Fibroblast of gingiva (primary cell): ENCODE measurements at regions not wholly inside any gene's neighbourhood (a gene's known extent, or its start where the extent isn't known, plus 50 kb on each side); places are given as distances from the start of the nearest gene placed in this dataset.

Experiments
- DNase-seq: peaks from one replicate; pipeline ENCODE4 v3.0.0-alpha.2; 2011; ENCODE audit warnings: low read depth

GRCh38 chrX:36436361-36436760 is 516.8 kb downstream of the CFAP47 start:
- no peak for DNase-seq

- DNase-seq, result no peak
Measured at GRCh38 chrX:36443007-36443406, 523.5 kb downstream of the CFAP47 start.

GRCh38 chrX:36445566-36445965 is 526.0 kb downstream of the CFAP47 start:
- DNase-seq, result no peak

GRCh38 chrX:36462142-36462541 is 542.6 kb downstream of the CFAP47 start:
- no peak for DNase-seq

- no peak for DNase-seq
Measured at GRCh38 chrX:36480441-36480990, 527.6 kb upstream of the FAM47C start.

- DNase-seq, result no peak
Measured at GRCh38 chrX:36501169-36501702, 506.9 kb upstream of the FAM47C start.

- DNase-seq, result no peak
Measured at GRCh38 chrX:36504625-36505024, 503.5 kb upstream of the FAM47C start.

- DNase-seq, result no peak
Measured at GRCh38 chrX:36508042-36508441, 500.1 kb upstream of the FAM47C start.

- no peak for DNase-seq
Measured at GRCh38 chrX:36510736-36511135, 497.4 kb upstream of the FAM47C start.

GRCh38 chrX:36528661-36529060 is 479.5 kb upstream of the FAM47C start:
- DNase-seq, result no peak

GRCh38 chrX:36534900-36535299 is 473.3 kb upstream of the FAM47C start:
- no peak for DNase-seq

- no peak for DNase-seq
Measured at GRCh38 chrX:36543499-36543898, 464.7 kb upstream of the FAM47C start.

GRCh38 chrX:36562986-36563385 is 445.2 kb upstream of the FAM47C start:
- no peak for DNase-seq

GRCh38 chrX:36568946-36569345 is 439.2 kb upstream of the FAM47C start:
- no peak for DNase-seq

- no peak for DNase-seq
Measured at GRCh38 chrX:36573720-36574119, 434.4 kb upstream of the FAM47C start.

GRCh38 chrX:36575670-36576069 is 432.5 kb upstream of the FAM47C start:
- DNase-seq, result no peak

- DNase-seq, result no peak
Measured at GRCh38 chrX:36577006-36577405, 431.2 kb upstream of the FAM47C start.

GRCh38 chrX:36581030-36581429 is 427.1 kb upstream of the FAM47C start:
- no peak for DNase-seq

- no peak for DNase-seq
Measured at GRCh38 chrX:36583674-36584073, 424.5 kb upstream of the FAM47C start.

GRCh38 chrX:36609616-36610585 is 398.3 kb upstream of the FAM47C start:
- DNase-seq, result no peak

- no peak for DNase-seq
Measured at GRCh38 chrX:36626898-36627297, 381.3 kb upstream of the FAM47C start.

GRCh38 chrX:36640232-36640631 is 367.9 kb upstream of the FAM47C start:
- no peak for DNase-seq

- DNase-seq, result no peak
Measured at GRCh38 chrX:36642052-36642451, 366.1 kb upstream of the FAM47C start.
